IMR-90 (cell line): ENCODE measurements at regions not wholly inside any gene's neighbourhood (a gene's known extent, or its start where the extent isn't known, plus 50 kb on each side); places are given as distances from the start of the nearest gene placed in this dataset.
"Not testable (repeated sequence)": the region's sequence is repeated elsewhere in the genome, so short reads cannot be mapped to it uniquely, and the experiment has no call there.

Source experiments
- CEBPB ChIP-seq: IDR thresholded peaks from 2 replicates; pipeline ENCODE4 v1.6.1; 2012; ENCODE audit warnings: low read depth, low read length, improper control_type of control experiment
- CTCF ChIP-seq: conservative IDR thresholded peaks from 2 replicates; pipeline ENCODE4 v1.5.1; 2012; ENCODE audit warnings: mild to moderate bottlenecking, low read depth, low read length, improper control_type of control experiment
- ELK1 ChIP-seq: fragments of 150-350 bp; IDR thresholded peaks from 2 replicates; pipeline ENCODE4 v1.6.1; 2016; ENCODE audit warnings: low read depth, mild to moderate bottlenecking, low read length, moderate library complexity, borderline replicate concordance
- POLR2A ChIP-seq: IDR thresholded peaks from 2 replicates; pipeline ENCODE4 v1.6.1; 2012; ENCODE audit warnings: mild to moderate bottlenecking, low read depth, low read length
- RAD21 ChIP-seq: IDR thresholded peaks from 2 replicates; pipeline ENCODE4 v1.6.1; 2012; ENCODE audit warnings: low read length, improper control_type of control experiment
- RCOR1 ChIP-seq: IDR thresholded peaks from 2 replicates; pipeline ENCODE4 v1.6.1; 2012; ENCODE audit warnings: mild to moderate bottlenecking, low read length, improper control_type of control experiment; ENCODE audit not compliant: insufficient replicate concordance
- RFX5 ChIP-seq: IDR thresholded peaks from 2 replicates; pipeline ENCODE4 v1.8.0; 2012; ENCODE audit warnings: low read depth, mild to moderate bottlenecking, low read length, moderate library complexity
- USF2 ChIP-seq: fragments of 150-350 bp; IDR thresholded peaks from 2 replicates; pipeline ENCODE4 v1.6.1; 2017; ENCODE audit warnings: mild to moderate bottlenecking, antibody characterized with exemption, low read length, low read depth

DNA sequence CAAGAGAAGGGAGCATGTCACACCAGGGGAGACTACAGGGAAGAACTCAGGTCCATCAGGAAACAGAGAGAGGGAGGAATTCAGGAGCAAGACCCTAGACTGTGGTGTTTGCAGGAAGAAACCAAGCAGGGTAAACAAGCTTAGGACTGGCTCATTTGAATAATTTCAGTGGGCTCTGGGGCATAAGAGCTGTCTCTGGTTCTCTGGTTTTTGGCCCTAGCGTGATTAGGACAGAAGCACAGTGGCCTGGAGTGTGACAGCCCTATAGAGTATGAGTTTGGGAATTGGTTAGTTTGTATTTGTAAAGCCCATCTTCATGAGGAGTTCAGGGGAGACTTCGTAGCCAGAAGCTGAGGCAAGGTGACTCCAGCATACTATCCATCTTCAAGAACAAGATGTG, 504.4 kb upstream of the TPTE start:
- not testable (repeated sequence) for TF ChIP-seq CTCF, POLR2A, CEBPB, ELK1, RCOR1, USF2, RFX5, RAD21
